NK-92 (cell line): ENCODE measurements at regions not wholly inside any gene's neighbourhood (a gene's known extent, or its start where the extent isn't known, plus 50 kb on each side); places are given as distances from the start of the nearest gene placed in this dataset.
"Not testable (repeated sequence)": the region's sequence is repeated elsewhere in the genome, so short reads cannot be mapped to it uniquely, and the experiment has no call there.

Experiments
- DNase-seq: peaks from one replicate; lab custom pipeline; 2025; ENCODE audit not compliant: unreplicated experiment; lab: John Stamatoyannopoulos, UW

- DNase-seq: no peak
Measured at GRCh38 chr19:37303591-37304171, 67.2 kb upstream of the ZNF527 start.

GRCh38 chr19:37304190-37304883 is 66.6 kb upstream of the ZNF527 start:
- no peak for DNase-seq

DNA sequence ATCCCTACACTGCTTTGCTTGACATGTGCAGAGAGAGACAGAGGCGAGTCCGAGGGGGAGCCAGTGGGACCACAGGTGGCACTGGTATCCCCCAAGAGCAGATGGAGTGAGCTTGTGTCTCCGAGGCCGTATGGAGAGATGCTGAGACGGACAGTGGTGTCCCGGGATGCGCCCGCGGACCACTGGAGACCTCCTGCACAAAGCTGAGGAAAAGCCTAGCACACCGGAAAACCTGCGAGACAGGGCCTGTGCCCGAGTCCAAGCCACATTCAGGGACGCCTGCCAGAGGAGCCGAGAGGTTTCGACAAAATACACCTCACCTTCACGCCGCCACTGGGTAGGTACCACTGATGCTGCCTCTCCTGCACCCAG is 66.0 kb upstream of the ZNF527 start:
- DNase-seq: no peak

DNA sequence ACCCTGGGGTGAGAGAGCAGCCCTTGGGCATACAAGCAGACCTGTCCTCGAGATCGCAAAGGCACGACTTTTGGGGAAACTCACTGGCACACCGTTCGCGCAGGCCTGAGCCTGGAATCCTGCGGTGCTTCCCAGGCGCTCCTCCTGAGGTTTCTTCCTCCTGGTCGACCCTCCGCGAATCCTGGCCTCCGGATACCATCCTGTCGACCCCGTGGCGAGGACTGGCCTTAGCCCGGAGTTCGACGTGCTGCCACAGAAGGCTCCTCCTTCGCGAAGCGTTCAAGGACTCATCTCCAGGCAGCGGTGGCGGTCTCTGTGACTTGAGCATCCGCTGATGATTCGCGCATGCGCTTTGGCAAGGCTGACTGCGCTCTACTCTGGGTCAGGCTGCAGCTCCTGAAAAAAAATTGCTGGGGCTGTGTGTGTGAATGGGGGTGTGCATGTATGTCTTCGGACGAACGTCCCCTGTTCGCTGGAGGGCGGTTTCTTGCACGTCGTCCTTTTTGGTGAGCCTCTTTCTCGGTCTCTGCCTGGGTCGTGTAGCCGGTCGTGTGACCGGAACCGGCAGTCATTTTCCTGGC is 64.4 kb upstream of the ZNF527 start:
- no peak for DNase-seq

DNA sequence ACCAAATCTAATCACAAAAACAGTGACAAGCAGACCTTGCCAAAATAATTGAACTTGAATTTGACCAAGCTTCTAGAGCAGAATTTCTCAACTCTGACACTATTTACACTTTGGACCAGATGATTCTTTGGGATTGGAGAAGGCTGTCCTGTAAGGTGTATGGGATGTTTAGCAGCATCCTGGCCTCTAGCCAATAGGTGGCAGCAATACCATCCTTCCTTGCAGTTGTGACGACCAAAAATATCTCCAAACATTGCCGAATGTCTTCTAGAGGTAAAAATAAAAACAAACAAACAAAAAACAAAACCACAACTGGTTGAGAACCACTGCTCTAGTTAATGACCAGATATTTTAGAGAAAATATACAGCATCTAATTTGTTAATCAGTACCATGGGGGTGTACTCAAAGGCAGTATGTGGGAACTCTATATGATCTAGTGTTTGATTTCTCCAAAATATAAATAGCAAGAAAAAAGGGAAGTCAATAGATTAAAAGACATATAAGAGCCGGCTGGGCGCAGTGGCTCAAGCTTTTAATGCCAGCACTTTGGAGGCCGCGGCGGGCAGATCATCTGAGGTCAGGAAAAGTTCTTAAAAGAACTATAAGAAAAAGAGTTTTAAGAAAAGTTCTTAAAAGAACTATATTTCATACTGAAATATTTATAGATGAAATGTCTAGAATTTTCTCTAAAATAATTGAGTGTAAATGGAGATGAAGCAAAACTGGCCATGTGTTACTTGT is 60.9 kb upstream of the ZNF527 start:
- DNase-seq: no peak

GRCh38 chr19:37312531-37313334 is 58.2 kb upstream of the ZNF527 start:
- DNase-seq: not testable (repeated sequence)

- DNase-seq: no peak
Measured at GRCh38 chr19:37313335-37313627, 57.6 kb upstream of the ZNF527 start.

DNA sequence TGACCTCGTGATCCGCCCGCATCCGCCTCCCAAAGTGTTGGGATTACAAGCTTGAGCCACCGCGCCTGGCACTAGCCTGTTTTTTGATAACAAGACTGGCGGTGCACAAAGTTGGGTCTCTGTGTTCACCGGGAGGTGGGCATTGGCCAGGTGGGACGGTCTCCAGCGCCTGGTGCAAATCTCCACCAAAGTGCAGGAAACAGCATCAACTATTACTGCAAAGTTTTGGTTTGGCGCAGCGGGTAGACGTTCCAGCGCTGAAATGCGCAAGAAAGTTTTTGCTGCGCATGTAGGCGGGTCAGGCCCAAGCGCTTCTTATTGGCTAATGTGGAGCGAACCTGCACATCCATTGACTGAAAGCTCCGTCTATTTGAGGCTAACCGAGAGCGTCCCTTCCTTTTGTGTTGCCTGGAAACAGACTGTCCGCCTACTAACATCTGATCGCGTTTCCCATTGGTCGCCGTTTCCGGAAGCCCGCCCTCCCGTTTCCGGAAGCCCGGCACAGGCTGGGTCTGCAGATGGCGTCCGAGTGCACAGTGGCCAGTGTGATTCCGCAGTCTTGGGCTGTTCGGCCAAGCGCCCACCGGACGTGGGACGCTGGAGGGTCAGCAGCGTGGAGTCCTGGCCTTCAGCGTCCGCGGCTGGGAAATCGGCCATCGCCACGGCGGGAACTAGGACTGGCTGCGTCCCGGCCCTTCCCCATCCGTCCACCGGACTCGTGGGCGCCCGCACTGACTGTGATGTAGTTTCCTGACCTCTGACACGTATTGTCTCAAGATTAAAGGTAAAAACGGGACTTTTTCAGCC is 53.3 kb upstream of the ZNF527 start:
- peak; percentile 42 for DNase-seq

DNA sequence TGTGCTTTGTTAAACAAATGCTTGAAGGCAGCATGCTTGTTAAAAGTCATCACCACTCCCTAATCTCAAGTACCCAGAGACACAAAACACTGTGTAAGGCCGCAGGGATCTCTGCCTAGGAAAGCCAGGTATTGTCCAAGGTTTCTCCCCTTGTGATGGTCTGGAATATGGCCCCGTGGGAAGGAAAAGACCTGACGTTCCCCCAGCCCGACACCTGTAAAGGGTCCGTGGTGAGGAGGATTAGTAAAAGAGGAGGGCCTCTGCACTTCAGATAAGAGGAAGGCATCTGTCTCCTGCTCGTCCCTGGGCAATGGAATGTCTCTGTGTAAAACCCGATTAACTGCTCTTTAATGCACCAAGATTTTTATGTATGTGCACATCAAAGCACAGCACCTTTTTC is 49.9 kb upstream of the ZNF527 start:
- not testable (repeated sequence) for DNase-seq
